ENCODE measurements at regions not wholly inside any gene's neighbourhood (a gene's known extent, or its start where the extent isn't known, plus 50 kb on each side); places are given as distances from the start of the nearest gene placed in this dataset.

DNA sequence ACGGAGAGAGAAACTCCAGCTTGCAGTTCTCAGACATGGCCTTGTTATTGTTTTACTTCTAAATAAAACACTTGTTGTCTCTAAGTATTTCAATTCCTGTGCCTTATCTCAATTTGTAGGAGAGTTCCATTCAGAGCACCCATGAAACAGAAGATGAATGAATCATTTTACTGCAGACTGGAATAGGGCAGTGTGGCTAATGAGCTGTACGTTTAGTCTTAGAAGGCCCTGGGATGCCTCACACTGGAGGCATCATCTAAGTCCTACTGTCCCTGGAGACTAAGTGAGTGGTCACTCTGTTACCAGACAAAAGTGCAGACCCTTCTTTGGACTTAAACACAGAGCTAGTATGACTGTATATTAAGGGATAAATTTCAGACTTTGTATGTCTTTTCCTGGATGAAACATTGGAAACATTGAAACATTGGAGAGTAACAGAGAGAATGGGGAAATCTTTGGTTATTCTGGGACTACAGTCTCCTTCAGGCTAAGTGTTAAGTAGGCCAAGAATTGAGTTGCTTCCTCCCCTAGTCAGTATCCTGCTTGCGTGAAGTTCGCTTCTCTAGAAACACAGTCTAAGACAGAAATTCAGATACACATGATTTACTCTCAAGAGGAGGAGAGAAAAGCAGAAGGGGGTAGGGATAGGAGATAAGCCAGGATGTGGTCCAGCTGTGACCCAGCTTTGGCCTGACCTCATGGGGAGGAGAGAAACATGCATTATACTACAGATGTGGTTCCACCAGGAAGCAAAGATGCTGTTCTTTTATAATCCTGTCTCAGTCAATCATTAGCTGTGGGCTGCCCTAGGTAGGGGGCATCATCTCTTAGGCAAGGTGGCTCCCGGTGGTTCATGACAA lies 167.4 kb upstream of the BMP2 start:
- H3K36me3 ChIP-seq (ENCODE audit: control insufficient read depth in 2 of 2, extremely low read depth in 1 of 2, insufficient read depth in 2 of 2, low read length in 2 of 2), result no peaks in the 10 kb centered on the region
- TF ChIP-seq EZH2 (IDR thresholded peaks at IDR 0.05; ENCODE audit: low read length), result no peak
- H3K9me3 ChIP-seq (ENCODE audit: control insufficient read depth, low read depth, low read length), result no peaks in the 10 kb centered on the region
- H3K4me2 ChIP-seq (ENCODE audit: control insufficient read depth, extremely low read depth, insufficient read depth, low read depth, low read length), result peak overlapping the region; percentile 27
- FAIRE-seq, result peak; percentile 92
- H3K9ac ChIP-seq (ENCODE audit: control insufficient read depth, extremely low read depth, insufficient read depth, low read length), result no peak overlapping the region
- no peak overlapping the region for H3K27ac ChIP-seq (ENCODE audit: control insufficient read depth, insufficient read depth, low read length)
- H3K9me1 ChIP-seq (ENCODE audit: control insufficient read depth, extremely low read depth, insufficient read depth, low read length), result no peaks in the 10 kb centered on the region
- H2AFZ ChIP-seq (ENCODE audit: control insufficient read depth, low read length), result peak overlapping the region; percentile 48
- dilution Hi-C loops (cut with MboI; ENCODE audit: extremely low pct_ligation_motif_present, low sequenced_read_pairs), result no loop called here
- no peaks in the 10 kb centered on the region for H4K20me1 ChIP-seq (ENCODE audit: control insufficient read depth, extremely low read depth, insufficient read depth, low read length)
- no peak overlapping the region for H3K4me3 ChIP-seq (ENCODE audit: control insufficient read depth in 2 of 3, extremely low read depth in 1 of 3, insufficient read depth in 2 of 3, low read depth in 1 of 3, low read length in 3 of 3)
- no peak for DNase-seq (ENCODE audit: low read depth, low spot score)
- H3K79me2 ChIP-seq (ENCODE audit: control insufficient read depth, insufficient read depth, low read length), result no peaks in the 10 kb centered on the region
- peaks cover 20% of the 10 kb centered on the region for H3K4me1 ChIP-seq (ENCODE audit: control insufficient read depth, extremely low read depth, insufficient read depth, low read length)
- no peaks in the 10 kb centered on the region for H3K27me3 ChIP-seq (ENCODE audit: control insufficient read depth, extremely low read depth, insufficient read depth, low read length)

- FAIRE-seq (peak; percentile 49), DNase-seq (ENCODE audit: low read depth, low spot score) (no peak)
- Histone ChIP-seq H3K27ac (ENCODE audit: control insufficient read depth, insufficient read depth, low read length) (no peak overlapping the region), H3K4me3 (ENCODE audit: control insufficient read depth in 2 of 3, extremely low read depth in 1 of 3, insufficient read depth in 2 of 3, low read depth in 1 of 3, low read length in 3 of 3) (peak overlapping the region in 1 of 3 experiments; percentile 2), H3K9me3 (ENCODE audit: control insufficient read depth, low read depth, low read length) (no peaks in the 10 kb centered on the region), H3K4me1 (ENCODE audit: control insufficient read depth, extremely low read depth, insufficient read depth, low read length) (peaks cover 42% of the 10 kb centered on the region), H3K9ac (ENCODE audit: control insufficient read depth, extremely low read depth, insufficient read depth, low read length) (no peak overlapping the region), H3K27me3 (ENCODE audit: control insufficient read depth, extremely low read depth, insufficient read depth, low read length) (no peaks in the 10 kb centered on the region), H3K9me1 (ENCODE audit: control insufficient read depth, extremely low read depth, insufficient read depth, low read length) (no peaks in the 10 kb centered on the region), H3K79me2 (ENCODE audit: control insufficient read depth, insufficient read depth, low read length) (no peaks in the 10 kb centered on the region), H2AFZ (ENCODE audit: control insufficient read depth, low read length) (peak overlapping the region; percentile 71), H4K20me1 (ENCODE audit: control insufficient read depth, extremely low read depth, insufficient read depth, low read length) (no peaks in the 10 kb centered on the region), H3K36me3 (ENCODE audit: control insufficient read depth in 2 of 2, extremely low read depth in 1 of 2, insufficient read depth in 2 of 2, low read length in 2 of 2) (no peaks in the 10 kb centered on the region), H3K4me2 (ENCODE audit: control insufficient read depth, extremely low read depth, insufficient read depth, low read depth, low read length) (peak overlapping the region; percentile 72)
- no peak for TF ChIP-seq CTCF (optimal IDR thresholded peaks at IDR 0.05 in 1 of 3, IDR thresholded peaks at IDR 0.05 in 1 of 3, conservative IDR thresholded peaks at IDR 0.05 in 1 of 3; ENCODE audit: extremely low read depth in 1 of 3, insufficient read depth in 2 of 3, low read length in 3 of 3)
- no peak for TF ChIP-seq EZH2 (IDR thresholded peaks at IDR 0.05; ENCODE audit: low read length)
- dilution Hi-C loops (cut with MboI; ENCODE audit: extremely low pct_ligation_motif_present, low sequenced_read_pairs), result no loop called here
Measured at GRCh38 chr20:6595704-6596103, 171.8 kb upstream of the BMP2 start.

All from keratinocyte (primary cell).